ENCODE measurements at regions not wholly inside any gene's neighbourhood (a gene's known extent, or its start where the extent isn't known, plus 50 kb on each side); places are given as distances from the start of the nearest gene placed in this dataset.

- H3K23ac ChIP-seq (ENCODE audit: insufficient read length, low read depth, low read length), result no peak overlapping the region
- no peak overlapping the region for H3K4ac ChIP-seq (ENCODE audit: low read depth, low read length)
- H3K27ac ChIP-seq (ENCODE audit: insufficient read length, low read depth, low read length), result no peak overlapping the region
- no peak overlapping the region for H3K4me3 Mint-ChIP-seq
- no peaks in the 10 kb centered on the region for H4K20me1 ChIP-seq (ENCODE audit: control insufficient read depth, insufficient read depth, insufficient read length)
- no peaks in the 10 kb centered on the region for H3K79me2 ChIP-seq (ENCODE audit: insufficient read depth, low read length)
- no peak overlapping the region for H2AK5ac ChIP-seq (ENCODE audit: insufficient read length, low read length)
- no peaks in the 10 kb centered on the region for H3K23me2 ChIP-seq (ENCODE audit: insufficient read length, low read depth, low read length, poor library complexity, severe bottlenecking)
- no peak overlapping the region for H3K4me2 ChIP-seq (ENCODE audit: insufficient read depth, insufficient read length, low read length)
- H3K4me1 Mint-ChIP-seq, result peaks cover 15 to 16% of the 10 kb centered on the region in 2 experiments
- H3K9ac ChIP-seq (ENCODE audit: extremely low read depth, insufficient read length, low read length), result no peak overlapping the region
- no peaks in the 10 kb centered on the region for H3K9me3 Mint-ChIP-seq
- WGBS (ENCODE audit: extremely low coverage, insufficient read length, low lambda C conversion rate), result no CpG with 5 or more reads among the region's 1 CpG
- no peak overlapping the region for H2BK5ac ChIP-seq (ENCODE audit: insufficient read length, low read length)
- DNase-seq, result no peak
- no peak overlapping the region for H3K27ac Mint-ChIP-seq
- H3K18ac ChIP-seq (ENCODE audit: insufficient read length, low read depth, low read length), result no peak overlapping the region
- no peaks in the 10 kb centered on the region for H3K9me3 ChIP-seq (ENCODE audit: control insufficient read depth, low read depth, low read length)
- H2AFZ ChIP-seq (ENCODE audit: low read length), result no peak overlapping the region
- no peaks in the 10 kb centered on the region for H3K36me3 Mint-ChIP-seq (ENCODE audit: insufficient read depth in 1 of 3, low read depth in 3 of 3)
- H4K91ac ChIP-seq (ENCODE audit: insufficient read length, low read depth, low read length), result no peak overlapping the region
- H4K5ac ChIP-seq (ENCODE audit: insufficient read length, low read depth, low read length), result no peak overlapping the region
- no peak overlapping the region for H3K56ac ChIP-seq (ENCODE audit: insufficient read length, low read depth, low read length)
- no peaks in the 10 kb centered on the region; the same call in 1 of the 2 replicates for H3K4me1 ChIP-seq (ENCODE audit: insufficient read depth, low read length)
- no peaks in the 10 kb centered on the region for H3K27me3 ChIP-seq (ENCODE audit: insufficient read depth, low read length)
- H4K8ac ChIP-seq (replicated peaks; ENCODE audit: insufficient read length, low read depth, low read length), result no peak overlapping the region
- TF ChIP-seq CTCF (conservative IDR thresholded peaks at IDR 0.05), result no peak
- H3K79me1 ChIP-seq (ENCODE audit: insufficient read depth, low read depth, low read length, poor library complexity, severe bottlenecking), result no peaks in the 10 kb centered on the region
- H2BK15ac ChIP-seq (ENCODE audit: low read depth, low read length), result no peak overlapping the region
- H2BK12ac ChIP-seq (ENCODE audit: insufficient read length, low read depth, low read length), result no peak overlapping the region
- H3T11ph ChIP-seq (ENCODE audit: low read length), result no peak overlapping the region
- H3K27me3 Mint-ChIP-seq (ENCODE audit: low read depth), result peaks cover 9% of the 10 kb centered on the region
- H3K14ac ChIP-seq (ENCODE audit: insufficient read depth, low read length), result no peak overlapping the region
- no peak overlapping the region for H2BK20ac ChIP-seq (ENCODE audit: low read depth, low read length, poor library complexity, severe bottlenecking)
- no peak overlapping the region for H2BK120ac ChIP-seq (ENCODE audit: low read depth, low read length, poor library complexity, severe bottlenecking)
These were observed 294.0 kb upstream of the CXCR4 start for GRCh38 chr2:136411946-136412345.
